B cell (primary cell): ENCODE measurements at regions not wholly inside any gene's neighbourhood (a gene's known extent, or its start where the extent isn't known, plus 50 kb on each side); places are given as distances from the start of the nearest gene placed in this dataset.
"Not testable (repeated sequence)": the region's sequence is repeated elsewhere in the genome, so short reads cannot be mapped to it uniquely, and the experiment has no call there.

ENCODE experiments used
- ATAC-seq: fragments of 200-7000 bp; cut with Tn5 transposase; one replicate; pipeline ENCODE4 v1.10.0; 2021; ENCODE audit warnings: low read depth, mild to moderate bottlenecking, moderate number of reproducible peaks, moderate library complexity
- CTCF ChIA-PET: fragments of 350-600 bp; sonication (Branson Sonifier 250); formaldehyde crosslinking; loops from one replicate; lab custom pipeline; 2021; ENCODE audit warnings: antibody characterized with exemption, inconsistent platforms; lab: Charles Lee
- POLR2A ChIA-PET: fragments of 350-600 bp; sonication (Branson Sonifier 250); formaldehyde crosslinking; loops from one replicate; lab custom pipeline; 2021; ENCODE audit warnings: antibody characterized with exemption; lab: Charles Lee
- DNase-seq: peaks from one replicate; pipeline ENCODE4 v3.0.0; 2013
- H2AFZ ChIP-seq: 2 replicates; pipeline ENCODE4 v1.6.1; 2012; ENCODE audit warnings: mild to moderate bottlenecking, low read depth, low read length; ENCODE audit not compliant: insufficient read depth, poor library complexity, severe bottlenecking
- H3K27ac ChIP-seq, 2 donors: 1 replicate in 1 of 2; 2 replicates in 1 of 2; pipeline ENCODE4 v1.5.1; 2012 to 2013; ENCODE audit warnings: low read length in 2 of 2, mild to moderate bottlenecking in 2 of 2, moderate library complexity in 1 of 2
- H3K27me3 ChIP-seq, 4 experiments: fragments of 200-600 bp in 1 of 4; sonication (generic) in 1 of 4; replicated peaks in 1 of 4; 1 replicate in 2 of 4; 2 replicates in 2 of 4; pipeline versions ENCODE4 v1.6.1 to v1.7.0; 2013 to 2016; ENCODE audit warnings: low read length in 3 of 4, mild to moderate bottlenecking in 2 of 4, mixed read lengths in 1 of 4, moderate library complexity in 1 of 4; ENCODE audit not compliant: insufficient read depth in 4 of 4, control insufficient read depth in 3 of 4; ENCODE audit errors: control extremely low read depth in 1 of 4
- H3K36me3 ChIP-seq, 2 experiments: replicated peaks in 1 of 2; 1 replicate in 1 of 2; 2 replicates in 1 of 2; pipeline versions ENCODE4 v1.6.1 to v1.7.1; 2013; ENCODE audit warnings: low read length in 1 of 2; ENCODE audit not compliant: insufficient read depth in 2 of 2, control insufficient read depth in 1 of 2; ENCODE audit errors: control extremely low read depth in 1 of 2, extremely low read depth in 1 of 2
- H3K4me1 ChIP-seq, 2 donors: fragments of 200-600 bp in 1 of 2; sonication (generic) in 1 of 2; 1 replicate in 1 of 2; 2 replicates in 1 of 2; pipeline versions ENCODE4 v1.5.1 to v1.6.1; 2013 to 2017; ENCODE audit warnings: low read length in 2 of 2; ENCODE audit not compliant: control insufficient read depth in 2 of 2, insufficient read depth in 2 of 2
- H3K4me2 ChIP-seq: replicated peaks from 2 replicates; pipeline ENCODE3; 2012; ENCODE audit warnings: mild to moderate bottlenecking, low read depth, low read length; ENCODE audit not compliant: poor library complexity, severe bottlenecking
- H3K4me3 ChIP-seq, 5 experiments: fragments of 200-600 bp in 1 of 5; sonication (generic) in 1 of 5; 1 replicate in 3 of 5; 2 replicates in 2 of 5; pipeline versions ENCODE4 v1.5.1 to v1.7.0; 2011 to 2016; ENCODE audit warnings: low read length in 4 of 5, mild to moderate bottlenecking in 4 of 5, low read depth in 2 of 5, control low read depth in 1 of 5, moderate library complexity in 1 of 5; ENCODE audit not compliant: insufficient read depth in 1 of 5; ENCODE audit errors: control extremely low read depth in 1 of 5, extremely low read depth in 1 of 5
- H3K79me2 ChIP-seq: fragments of 200-600 bp; sonication (generic); one replicate; pipeline ENCODE4 v1.6.0; 2016; ENCODE audit warnings: low read length; ENCODE audit not compliant: control insufficient read depth, insufficient read depth
- H3K9ac ChIP-seq: fragments of 200-600 bp; sonication (generic); 2 replicates; pipeline ENCODE4 v1.6.1; 2017; ENCODE audit warnings: mild to moderate bottlenecking, low read length, moderate library complexity
- H3K9me3 ChIP-seq, 3 donors: one replicate each; pipeline versions ENCODE4 v1.6.1 to v1.7.1; 2013; ENCODE audit warnings: low read length in 2 of 3; ENCODE audit not compliant: control insufficient read depth in 2 of 3, insufficient read depth in 1 of 3; ENCODE audit errors: control extremely low read depth in 1 of 3
- H4K20me1 ChIP-seq: 2 replicates; pipeline ENCODE4 v1.6.0; 2012; ENCODE audit warnings: mild to moderate bottlenecking, low read length; ENCODE audit not compliant: insufficient read depth, control insufficient read depth, poor library complexity, severe bottlenecking
- H3K27ac Mint-ChIP-seq: one replicate; pipeline ENCODE4 v1.8.0; 2021; ENCODE audit warnings: mixed read lengths
- H3K27me3 Mint-ChIP-seq: one replicate; pipeline ENCODE4 v1.8.0; 2021; ENCODE audit warnings: mixed read lengths
- H3K4me1 Mint-ChIP-seq: one replicate; pipeline ENCODE4 v1.8.0; 2021; ENCODE audit warnings: mixed read lengths
- H3K4me3 Mint-ChIP-seq: one replicate; pipeline ENCODE4 v1.8.0; 2021; ENCODE audit warnings: mixed read lengths
- H3K9me3 Mint-ChIP-seq: one replicate; pipeline ENCODE4 v1.8.0; 2022; ENCODE audit warnings: mixed read lengths; ENCODE audit not compliant: insufficient read depth
- CTCF ChIP-seq: fragments of 200-600 bp; IDR thresholded peaks from one replicate; pipeline ENCODE4 v1.8.0; 2022; ENCODE audit warnings: antibody characterized with exemption, mild to moderate bottlenecking
- EZH2 ChIP-seq: IDR thresholded peaks from 2 replicates; pipeline ENCODE4 v1.6.1; 2012; ENCODE audit warnings: borderline replicate concordance, low read depth, mild to moderate bottlenecking, moderate library complexity, low read length; ENCODE audit not compliant: insufficient read depth, poor library complexity, severe bottlenecking
- WGBS: methylation state at CpG from one replicate; pipeline ENCODE4 v1.1.5; 2013; ENCODE audit warnings: missing lambda C conversion rate; ENCODE audit not compliant: insufficient coverage; 5-methylcytosine and 5-hydroxymethylcytosine counted together
- intact Hi-C: fragments of 100-400 bp; cut with micrococcal nuclease; formaldehyde crosslinking; loops from one replicate; pipeline ENCODE4 v1.10.0; 2022

- H3K27ac Mint-ChIP-seq, H3K4me1 Mint-ChIP-seq, H3K27ac ChIP-seq, intact Hi-C loops, POLR2A ChIA-PET, H2AFZ ChIP-seq, H3K4me2 ChIP-seq, H3K27me3 ChIP-seq, DNase-seq, H3K9ac ChIP-seq, H3K4me3 ChIP-seq, H3K4me1 ChIP-seq, ATAC-seq, H3K27me3 Mint-ChIP-seq, H4K20me1 ChIP-seq, H3K4me3 Mint-ChIP-seq, CTCF ChIA-PET, H3K9me3 ChIP-seq, H3K9me3 Mint-ChIP-seq, H3K36me3 ChIP-seq, H3K79me2 ChIP-seq: not testable (repeated sequence)
- 71% methylated on average over 8 of the region's 9 CpGs for WGBS
Measured at GRCh38 chr22:12608454-12608853, 2919.5 kb upstream of the OR11H1 start.

GRCh38 chr22:12613199-12613598 lies 2914.8 kb upstream of the OR11H1 start:
- Histone ChIP-seq H3K9ac (no peak overlapping the region), H3K27ac (no peak overlapping the region), H3K27me3 (no peaks in the 10 kb centered on the region), H3K36me3 (no peaks in the 10 kb centered on the region), H3K4me2 (no peak overlapping the region), H3K79me2 (no peaks in the 10 kb centered on the region), H2AFZ (no peak overlapping the region), H3K9me3 (peaks cover 1 to 13% (median 2%) of the 10 kb centered on the region in 3 donors), H4K20me1 (no peaks in the 10 kb centered on the region), H3K4me3 (no peak overlapping the region), H3K4me1 (no peaks in the 10 kb centered on the region)
- no peak for TF ChIP-seq CTCF
- TF ChIP-seq EZH2, result no peak
- DNase-seq (no peak), ATAC-seq (no peak)
- Mint-ChIP-seq H3K27me3 (no peaks in the 10 kb centered on the region), H3K9me3 (peaks cover 3% of the 10 kb centered on the region), H3K4me3 (no peak overlapping the region), H3K27ac (no peak overlapping the region), H3K4me1 (no peaks in the 10 kb centered on the region)
- WGBS, result no CpG with 5 or more reads among the region's 3 CpGs
- CTCF ChIA-PET, result no interaction called here
- POLR2A ChIA-PET, result no interaction called here
- intact Hi-C loops, result no loop called here

DNA sequence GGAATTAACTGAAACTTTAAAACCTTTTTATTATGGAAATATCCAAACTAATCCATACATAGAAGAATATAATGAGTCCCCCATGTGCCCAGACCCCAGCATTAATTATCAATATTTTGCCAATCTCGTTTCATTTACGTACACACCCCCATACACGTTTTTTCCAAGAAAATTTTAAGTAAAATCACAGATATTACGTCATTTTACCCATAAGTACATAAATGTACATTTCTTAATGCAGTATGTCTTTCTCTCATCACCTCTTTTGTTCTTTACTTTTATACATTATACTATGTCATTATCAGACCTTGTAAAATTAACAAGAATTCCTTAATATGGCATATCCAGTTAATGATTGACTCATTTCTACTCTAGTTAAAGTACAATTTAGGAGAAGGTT lies 2914.1 kb upstream of the OR11H1 start:
- ATAC-seq, H3K9ac ChIP-seq, H2AFZ ChIP-seq, H3K4me3 Mint-ChIP-seq, H3K4me2 ChIP-seq, H3K4me1 Mint-ChIP-seq, H3K27ac ChIP-seq, H4K20me1 ChIP-seq, H3K27me3 ChIP-seq, H3K27me3 Mint-ChIP-seq, POLR2A ChIA-PET, H3K4me3 ChIP-seq, intact Hi-C loops, CTCF ChIA-PET, DNase-seq, H3K27ac Mint-ChIP-seq, H3K36me3 ChIP-seq, H3K9me3 ChIP-seq, H3K79me2 ChIP-seq, H3K4me1 ChIP-seq, H3K9me3 Mint-ChIP-seq: not testable (repeated sequence)
- 0% methylated on average over 1 of the region's 4 CpGs for WGBS
